SK-N-SH (cell line): ENCODE measurements at regions not wholly inside any gene's neighbourhood (a gene's known extent, or its start where the extent isn't known, plus 50 kb on each side); places are given as distances from the start of the nearest gene placed in this dataset.

ENCODE experiments used
- CTCF ChIA-PET: fragments of 300-600, 350-600 bp; formaldehyde crosslinking; extraction: SDS; loops from one replicate; lab custom pipeline; 2021; lab: Yijun Ruan, JAX
- POLR2A ChIA-PET: fragments of 350-600 bp; sonication (Branson Sonifier 250); formaldehyde crosslinking; extraction: SDS; loops from one replicate; lab custom pipeline; 2020; ENCODE audit warnings: antibody characterized with exemption, inconsistent platforms; lab: Yijun Ruan, JAX
- DNase-seq: peaks from one replicate; pipeline ENCODE4 v3.0.0; 2012
- H2AFZ ChIP-seq: fragments of 200-600 bp; sonication (generic); 2 replicates; pipeline ENCODE4 v1.8.1; 2016; ENCODE audit warnings: antibody characterized with exemption, mild to moderate bottlenecking, low read depth
- H3F3A ChIP-seq: fragments of 200-600 bp; sonication (generic); replicated peaks from 2 replicates; pipeline ENCODE3; 2016; ENCODE audit warnings: antibody characterized with exemption, mild to moderate bottlenecking; ENCODE audit not compliant: insufficient read depth
- H3K27ac ChIP-seq, 2 experiments: fragments of 200-500 bp in 1 of 2; fragments of 200-600 bp in 1 of 2; sonication (Bioruptor generic) in 1 of 2; sonication (generic), shearing (Covaris generic) in 1 of 2; 2 replicates each; pipeline versions ENCODE4 v1.5.1 to v1.6.1; 2014 to 2016; ENCODE audit warnings: low read depth in 2 of 2, inconsistent platforms in 1 of 2, low read length in 1 of 2, mild to moderate bottlenecking in 1 of 2, mixed read lengths in 1 of 2
- H3K27me3 ChIP-seq: fragments of 200-600 bp; sonication (generic), shearing (Covaris generic); 2 replicates; pipeline ENCODE4 v1.6.1; 2016; ENCODE audit warnings: mixed run types; ENCODE audit not compliant: insufficient read depth
- H3K36me3 ChIP-seq, 2 experiments: fragments of 200-500 bp in 1 of 2; fragments of 200-600 bp in 1 of 2; sonication (Bioruptor generic) in 1 of 2; sonication (generic) in 1 of 2; replicated peaks in 1 of 2; 2 replicates each; pipeline versions ENCODE3 to v1.5.1; 2014 to 2016; ENCODE audit warnings: low read length in 1 of 2, mild to moderate bottlenecking in 1 of 2; ENCODE audit not compliant: insufficient read depth in 2 of 2, control insufficient read depth in 1 of 2
- H3K4me1 ChIP-seq, 2 experiments: fragments of 200-500 bp in 1 of 2; fragments of 200-600 bp in 1 of 2; sonication (Bioruptor generic) in 1 of 2; sonication (generic), shearing (Covaris generic) in 1 of 2; 2 replicates each; pipeline versions ENCODE4 v1.5.1 to v1.6.1; 2014 to 2016; ENCODE audit warnings: low read depth in 1 of 2, low read length in 1 of 2, mixed run types in 1 of 2; ENCODE audit not compliant: insufficient read depth in 2 of 2, control insufficient read depth in 1 of 2
- H3K4me2 ChIP-seq: fragments of 200-600 bp; sonication (generic), shearing (Covaris generic); 2 replicates; pipeline ENCODE4 v1.6.1; 2017; ENCODE audit warnings: mixed run types
- H3K4me3 ChIP-seq, 2 experiments: fragments of 200-500 bp in 1 of 2; fragments of 200-600 bp in 1 of 2; sonication (Bioruptor generic) in 1 of 2; sonication (generic), shearing (Covaris generic) in 1 of 2; 2 replicates each; pipeline versions ENCODE4 v1.5.1 to v1.8.1; 2014 to 2016; ENCODE audit warnings: low read depth in 2 of 2, inconsistent platforms in 1 of 2, low read length in 1 of 2, mild to moderate bottlenecking in 1 of 2, mixed read lengths in 1 of 2, moderate library complexity in 1 of 2
- H3K79me2 ChIP-seq: fragments of 200-600 bp; sonication (generic); 2 replicates; pipeline ENCODE4 v1.8.1; 2017; ENCODE audit warnings: mild to moderate bottlenecking; ENCODE audit not compliant: insufficient read depth
- H3K9ac ChIP-seq: fragments of 200-600 bp; sonication (generic); 2 replicates; pipeline ENCODE4 v1.6.1; 2017; ENCODE audit warnings: mixed run types
- H3K9me2 ChIP-seq: fragments of 200-600 bp; sonication (generic); 2 replicates; pipeline ENCODE4 v1.6.1; 2017; ENCODE audit warnings: mixed run types
- H3K9me3 ChIP-seq: fragments of 200-600 bp; sonication (generic); 2 replicates; pipeline ENCODE4 v1.6.1; 2017; ENCODE audit warnings: mixed run types, mild to moderate bottlenecking, moderate library complexity
- H4K20me1 ChIP-seq: fragments of 200-600 bp; sonication (generic); 2 replicates; pipeline ENCODE4 v1.6.1; 2017; ENCODE audit warnings: mild to moderate bottlenecking, mixed run types; ENCODE audit not compliant: insufficient read depth
- CHD2 ChIP-seq: fragments of 150-350 bp; IDR thresholded peaks from 2 replicates; pipeline ENCODE4 v1.6.1; 2018; ENCODE audit warnings: low read length; ENCODE audit not compliant: partially characterized antibody
- ELF1 ChIP-seq: IDR thresholded peaks from 2 replicates; pipeline ENCODE4 v1.4.0; 2012
- FOSL2 ChIP-seq: IDR thresholded peaks from 2 replicates; pipeline ENCODE4 v1.4.0; 2012; ENCODE audit warnings: low read depth, mild to moderate bottlenecking, moderate library complexity, borderline replicate concordance
- FOXJ3 ChIP-seq: sonication (generic); formaldehyde crosslinking; IDR thresholded peaks from 2 replicates; pipeline ENCODE4 v1.5.1; 2020; ENCODE audit warnings: mild to moderate bottlenecking, missing genetic modification reagents
- PBX3 ChIP-seq: IDR thresholded peaks from 2 replicates; pipeline ENCODE4; 2012
- RAD21 ChIP-seq: IDR thresholded peaks from 2 replicates; pipeline ENCODE4 v1.6.1; 2012; ENCODE audit warnings: mild to moderate bottlenecking, low read length
- TCF12 ChIP-seq: IDR thresholded peaks from 2 replicates; pipeline ENCODE4 v1.4.0; 2012
- YY1 ChIP-seq: IDR thresholded peaks from 2 replicates; pipeline ENCODE4 v1.4.0; 2012; ENCODE audit warnings: low read depth, mild to moderate bottlenecking
- WGBS: methylation state at CpG from one replicate; pipeline ENCODE4 v1.1.6; 2017; ENCODE audit warnings: low lambda C conversion rate; 5-methylcytosine and 5-hydroxymethylcytosine counted together

DNA sequence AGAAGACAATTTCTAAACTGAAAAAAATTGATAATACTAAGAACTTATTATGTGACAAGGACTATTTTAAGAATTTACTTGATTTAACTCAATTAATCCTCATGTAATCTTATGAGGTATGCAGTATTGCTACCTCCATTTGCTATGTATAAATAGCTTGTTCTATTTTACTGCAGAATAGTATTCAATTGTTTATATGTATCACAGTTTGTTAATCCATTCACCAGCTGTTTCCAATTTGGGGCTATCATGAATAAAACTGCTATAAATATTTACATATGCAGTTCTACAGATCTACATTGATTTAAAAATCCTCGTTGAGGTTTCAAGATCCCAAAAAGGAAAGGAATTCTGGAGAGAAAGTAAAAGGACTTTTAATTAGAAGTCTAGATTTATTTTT, 54.8 kb upstream of the DOCK10 start:
- 21% methylated on average over 1 of the region's 1 CpG for WGBS
- Histone ChIP-seq H3K9me3 (no peaks in the 10 kb centered on the region), H4K20me1 (no peaks in the 10 kb centered on the region), H3F3A (peaks cover 45% of the 10 kb centered on the region), H3K9me2 (no peaks in the 10 kb centered on the region), H3K9ac (no peak overlapping the region), H3K79me2 (no peaks in the 10 kb centered on the region), H2AFZ (no peak overlapping the region), H3K4me3 (no peak overlapping the region), H3K36me3 (no peaks in the 10 kb centered on the region), H3K4me1 (peaks cover 0 to 19% of the 10 kb centered on the region in 2 experiments; a peak in 3 of 4 replicates), H3K4me2 (no peak overlapping the region), H3K27me3 (no peaks in the 10 kb centered on the region), H3K27ac (no peak overlapping the region; a peak in 1 of 4 replicates)
- ChIA-PET CTCF (no interaction called here), POLR2A (no interaction called here)
- TF ChIP-seq CHD2 (no peak), RAD21 (no peak), ELF1 (no peak), PBX3 (no peak), YY1 (no peak), FOSL2 (no peak), FOXJ3 (CRISPR knock-in tag) (no peak), TCF12 (peak; percentile 62)
- DNase-seq: no peak
